ENCODE measurements at regions not wholly inside any gene's neighbourhood (a gene's known extent, or its start where the extent isn't known, plus 50 kb on each side); places are given as distances from the start of the nearest gene placed in this dataset.

DNA sequence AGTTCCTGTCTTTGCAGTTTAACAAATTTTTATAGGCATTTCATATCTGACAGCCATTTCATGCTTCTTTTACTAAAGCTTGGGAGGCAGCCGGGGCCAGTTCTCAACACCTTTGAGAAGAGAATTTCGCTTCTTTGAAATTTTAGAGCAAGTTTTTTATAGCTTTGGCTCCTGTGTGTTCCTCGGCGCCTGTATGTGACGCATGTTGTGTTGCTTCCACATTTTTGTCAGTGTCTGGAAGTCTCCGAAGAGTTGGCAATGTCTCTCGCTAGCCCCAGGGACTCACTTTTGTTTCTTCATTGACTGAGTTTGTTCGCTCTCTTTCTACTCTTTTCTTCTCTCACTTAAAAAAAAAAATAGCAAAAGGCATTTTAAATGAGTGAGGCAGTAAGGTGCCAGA lies 386.9 kb upstream of the PLXNA2 start:
- DNase-seq (ENCODE audit: low read depth in 3 of 3, low spot score in 1 of 3) = no peak

- DNase-seq (ENCODE audit: low read depth in 3 of 3, low spot score in 1 of 3) = no peak
These were observed 387.3 kb upstream of the PLXNA2 start for GRCh38 chr1:208631506-208631905.

DNA sequence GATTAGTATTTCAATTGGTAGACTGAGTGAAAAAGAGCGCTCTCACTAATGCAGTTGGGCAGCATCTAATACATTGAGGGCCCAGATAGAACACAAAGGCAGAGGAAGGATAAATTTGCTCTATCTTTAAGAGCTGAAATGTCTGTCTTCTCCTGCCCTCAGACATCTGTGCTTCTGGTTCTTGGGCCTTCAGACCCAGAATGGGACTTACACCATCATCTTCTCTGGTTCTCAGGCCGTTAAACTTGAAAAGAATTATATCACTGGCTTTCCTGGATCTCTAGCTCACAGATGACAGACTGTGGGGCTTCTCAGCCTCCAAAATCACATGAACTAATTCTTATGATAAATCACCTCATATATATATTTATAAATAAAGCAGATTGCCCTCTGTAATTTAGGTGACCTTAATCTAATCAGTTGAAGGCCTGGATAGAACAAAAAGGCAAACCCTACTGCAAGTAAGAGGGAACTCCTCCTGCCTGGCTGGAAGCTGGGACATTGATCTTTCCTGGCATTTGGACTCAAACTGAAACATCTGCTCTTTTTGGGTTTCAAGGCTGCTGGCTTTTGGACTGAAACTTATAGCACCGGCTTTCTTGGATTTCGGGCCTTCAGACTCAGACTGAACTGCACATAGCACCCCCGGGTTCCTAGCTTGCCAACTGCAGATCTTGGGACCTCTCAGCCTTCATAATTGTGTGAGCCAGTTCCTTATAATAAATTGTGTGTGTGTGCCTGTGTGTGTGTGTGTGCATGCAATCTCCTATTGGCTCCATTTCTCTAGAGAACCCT lies 390.4 kb upstream of the PLXNA2 start:
- DNase-seq (ENCODE audit: low read depth in 3 of 3, low spot score in 1 of 3) = no peak

GRCh38 chr1:208637181-208637580 lies 393.0 kb upstream of the PLXNA2 start:
- no peak for DNase-seq (ENCODE audit: low read depth in 3 of 3, low spot score in 1 of 3)

- DNase-seq (ENCODE audit: low read depth in 3 of 3, low spot score in 1 of 3) = no peak
These were observed 395.2 kb upstream of the PLXNA2 start for GRCh38 chr1:208639382-208639781.

DNA sequence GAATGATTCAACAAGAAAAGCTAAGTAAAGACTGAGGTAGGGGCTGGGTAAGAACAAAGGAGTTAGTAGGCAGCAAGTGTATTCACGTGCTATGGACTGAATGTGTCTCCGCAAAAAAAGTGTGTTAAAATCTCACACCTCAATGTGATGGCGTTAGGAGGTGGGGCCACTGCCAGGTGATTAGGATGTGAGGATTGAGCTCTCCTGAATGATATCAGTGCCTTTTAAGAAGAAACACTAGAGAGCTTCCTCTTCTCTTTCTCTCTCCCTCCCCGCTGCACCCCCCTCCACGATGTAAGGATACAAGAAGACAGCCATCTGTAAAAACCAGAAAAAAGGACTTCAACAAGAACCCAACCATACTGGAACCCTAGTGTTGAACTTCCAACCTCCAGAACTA lies 396.1 kb upstream of the PLXNA2 start:
- DNase-seq (ENCODE audit: low read depth in 3 of 3, low spot score in 1 of 3) = no peak

DNA sequence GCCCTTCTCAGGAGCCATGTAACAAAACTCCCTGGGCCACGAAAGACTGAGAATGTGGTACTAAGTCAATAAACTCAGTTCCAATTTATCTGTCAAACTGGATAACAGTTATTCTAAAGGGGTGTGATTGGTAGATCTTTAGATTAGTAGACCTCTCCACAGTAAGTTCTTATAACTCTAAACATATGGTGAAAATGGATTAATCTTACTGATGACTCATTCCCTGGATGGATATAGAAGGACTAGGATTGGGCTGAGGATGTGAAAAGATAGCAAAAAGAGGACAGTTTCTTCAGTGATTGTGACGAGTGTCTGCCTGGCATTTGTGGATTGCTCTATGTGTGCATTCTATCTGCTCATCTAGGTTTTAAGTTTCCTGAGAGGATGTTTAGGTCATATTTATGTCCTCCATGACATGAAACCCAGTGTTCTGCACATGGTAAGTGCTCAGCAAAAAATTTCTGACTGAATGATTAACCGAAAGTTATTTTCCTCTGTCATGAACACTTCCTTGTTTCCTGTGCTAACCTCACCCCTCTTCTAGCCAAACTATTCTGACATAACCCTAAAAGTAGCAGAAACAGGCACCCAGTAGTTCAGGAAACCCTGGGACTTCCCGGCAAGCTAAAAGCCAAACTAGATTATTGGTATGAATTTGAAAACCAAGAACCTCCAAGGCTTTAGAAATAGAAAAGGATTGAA lies 397.5 kb upstream of the PLXNA2 start:
- DNase-seq (ENCODE audit: low read depth in 3 of 3, low spot score in 1 of 3) = no peak

- DNase-seq (ENCODE audit: low read depth in 3 of 3, low spot score in 1 of 3) = no peak
These were observed 398.9 kb upstream of the PLXNA2 start for GRCh38 chr1:208643005-208643597.

DNA sequence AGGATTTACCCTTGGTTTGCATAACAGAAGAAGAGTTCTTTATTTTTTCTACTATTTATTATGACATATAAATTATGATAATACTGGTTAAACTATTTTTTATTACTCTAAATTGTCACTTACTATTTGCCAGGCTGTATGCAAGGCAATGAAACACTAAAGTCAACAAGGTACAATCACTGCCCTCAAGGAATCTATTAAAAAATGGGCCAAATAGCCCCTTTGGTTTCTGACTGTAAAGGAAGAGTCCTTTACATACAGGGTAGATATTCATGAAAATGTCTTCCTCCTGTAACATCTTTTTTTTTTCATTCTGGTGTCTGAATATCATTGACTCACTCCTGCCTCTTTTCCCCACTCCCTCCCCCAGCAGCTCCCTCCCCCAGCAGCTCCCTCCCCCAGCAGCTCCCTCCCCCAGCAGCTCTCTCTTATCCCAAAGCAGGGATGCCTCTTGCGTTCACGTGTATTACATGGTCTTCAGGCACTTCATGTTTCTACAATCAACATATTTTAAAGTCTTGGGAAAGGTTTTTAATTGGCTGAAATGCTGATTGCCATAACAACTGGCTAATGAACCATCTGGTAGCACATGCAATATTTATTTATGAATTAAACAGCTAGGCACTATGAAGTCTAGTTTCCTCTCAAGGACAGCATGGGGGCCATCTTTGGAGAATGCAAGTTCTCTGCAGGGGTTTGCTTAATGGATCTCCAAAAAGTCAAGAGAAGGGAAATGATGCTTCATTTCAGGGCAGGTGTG lies 400.4 kb upstream of the PLXNA2 start:
- DNase-seq (ENCODE audit: low read depth in 3 of 3, low spot score in 1 of 3) = no peak

- no peak for DNase-seq (ENCODE audit: low read depth in 3 of 3, low spot score in 1 of 3)
These were observed 402.2 kb upstream of the PLXNA2 start for GRCh38 chr1:208646431-208646830.

DNA sequence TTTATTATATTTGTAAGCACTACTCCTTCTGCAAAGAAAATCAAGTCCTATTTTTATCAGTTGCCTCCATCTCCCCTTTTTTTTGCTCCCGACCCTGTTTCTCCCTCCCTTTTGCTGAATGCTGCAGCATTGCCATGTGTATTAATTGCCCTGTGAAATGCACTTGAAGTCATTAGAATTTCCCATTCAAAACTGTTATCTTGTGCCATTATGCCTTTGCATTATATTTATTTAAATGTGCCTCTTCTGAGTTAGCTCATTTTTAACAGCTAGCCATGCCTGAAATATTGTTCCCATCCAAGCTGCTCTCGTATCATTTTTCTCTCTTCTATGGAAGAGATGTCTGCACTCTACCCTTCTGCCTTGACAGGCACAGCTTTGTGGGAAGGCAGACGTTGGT lies 404.0 kb upstream of the PLXNA2 start:
- DNase-seq (ENCODE audit: low read depth in 3 of 3, low spot score in 1 of 3) = no peak

- DNase-seq (ENCODE audit: low read depth in 3 of 3, low spot score in 1 of 3) = no peak
These were observed 408.3 kb upstream of the PLXNA2 start for GRCh38 chr1:208652296-208653160.

DNA sequence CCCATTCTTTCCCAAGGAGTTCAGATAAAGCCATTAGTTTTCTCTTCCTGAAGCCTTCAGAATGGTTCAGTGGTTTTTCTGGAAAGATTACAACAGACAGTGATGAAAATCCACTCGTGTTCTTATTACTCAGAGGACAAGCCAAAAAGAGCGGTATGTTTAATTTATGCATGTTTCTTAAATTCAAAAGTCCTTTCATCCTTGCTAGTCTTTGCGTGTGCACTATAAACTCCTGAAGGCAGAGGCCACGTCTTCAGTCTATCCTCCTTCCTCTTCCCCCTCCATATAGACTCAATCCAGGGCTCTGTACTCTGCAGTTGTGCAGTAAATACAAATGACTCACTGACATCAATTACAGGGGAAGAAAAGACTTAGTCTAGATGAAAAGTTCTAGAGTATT lies 409.2 kb upstream of the PLXNA2 start:
- no peak for DNase-seq (ENCODE audit: low read depth in 3 of 3, low spot score in 1 of 3)

GRCh38 chr1:208654241-208654640 lies 410.1 kb upstream of the PLXNA2 start:
- DNase-seq (ENCODE audit: low read depth in 3 of 3, low spot score in 1 of 3) = no peak

DNA sequence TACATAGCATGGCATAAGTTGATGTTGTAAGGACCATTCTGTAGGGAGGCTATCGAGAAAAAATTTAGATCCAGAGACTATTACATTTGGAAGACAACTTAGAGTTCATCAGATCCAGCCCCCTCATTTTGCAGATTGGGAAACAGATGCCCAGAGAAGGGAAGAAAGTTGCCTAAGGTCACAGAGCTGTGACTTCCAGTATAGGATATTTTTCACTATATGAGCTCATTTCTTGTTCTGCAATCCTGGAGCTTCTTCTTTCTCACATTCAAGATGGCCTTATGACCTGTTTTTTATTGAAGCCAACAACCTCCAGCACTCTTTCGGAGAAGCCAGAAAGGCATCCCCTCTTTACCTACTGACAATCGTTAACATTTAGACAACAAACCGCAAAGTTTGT lies 421.8 kb upstream of the PLXNA2 start:
- no peak for DNase-seq (ENCODE audit: low read depth in 3 of 3, low spot score in 1 of 3)

GRCh38 chr1:208668991-208669390 lies 424.8 kb upstream of the PLXNA2 start:
- DNase-seq (ENCODE audit: low read depth in 3 of 3, low spot score in 1 of 3) = no peak

DNA sequence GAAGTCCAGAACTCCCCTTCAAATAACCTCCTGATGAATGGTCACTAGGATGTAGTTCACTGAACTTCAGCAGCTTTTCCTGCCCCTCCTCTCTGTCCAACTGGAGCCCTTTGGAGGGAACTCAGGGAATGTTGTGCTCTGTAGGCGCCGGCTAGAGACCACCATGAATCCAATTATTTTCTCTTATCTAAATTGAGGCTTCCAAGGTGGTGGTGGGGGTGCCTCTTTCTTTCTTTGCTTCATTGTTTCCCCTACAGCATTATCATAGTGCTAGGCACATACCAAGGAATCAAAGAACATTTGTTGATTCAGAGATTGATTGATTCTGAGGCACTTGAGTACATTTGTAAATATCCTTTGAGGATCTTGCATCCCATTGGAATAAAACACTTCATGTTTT lies 426.6 kb upstream of the PLXNA2 start:
- no peak for DNase-seq (ENCODE audit: low read depth in 3 of 3, low spot score in 1 of 3)

DNA sequence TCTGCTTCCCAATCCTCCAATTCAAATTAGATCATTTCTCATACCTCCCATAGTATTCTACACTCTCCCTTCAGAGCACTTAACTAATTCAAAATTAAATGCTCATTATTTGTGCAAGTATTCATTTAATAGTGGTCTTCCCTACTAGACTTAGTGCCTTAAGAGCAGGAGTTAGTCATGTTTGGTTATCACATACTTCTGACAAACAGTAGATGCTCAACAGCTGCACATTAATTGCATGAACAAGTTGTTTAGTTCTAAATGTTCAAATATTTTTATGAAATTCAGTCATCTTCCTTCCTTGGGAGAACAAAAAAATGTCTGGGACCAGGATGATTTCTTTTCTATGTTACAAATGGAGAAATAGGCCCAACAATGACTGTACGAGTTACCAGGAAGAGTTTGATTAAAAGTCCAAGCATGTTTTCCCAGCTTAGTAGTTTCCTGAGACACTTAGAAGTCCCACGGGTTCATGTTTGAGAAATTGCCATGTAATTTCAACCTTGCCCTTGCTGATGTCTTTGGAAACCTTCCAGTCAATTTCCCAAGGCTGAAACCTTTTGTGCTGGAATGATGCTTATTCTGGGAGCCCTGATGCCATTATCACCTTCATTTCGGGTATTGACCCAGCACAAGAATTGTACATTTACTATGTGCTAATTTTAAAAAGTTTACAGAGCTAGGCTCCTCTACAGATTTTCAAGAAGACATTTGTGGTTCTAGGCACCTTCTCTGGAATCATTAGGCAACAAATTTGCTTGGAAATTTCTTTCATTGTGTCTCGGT lies 437.9 kb upstream of the PLXNA2 start:
- DNase-seq (ENCODE audit: low read depth in 3 of 3, low spot score in 1 of 3) = no peak

GRCh38 chr1:208682664-208683013 lies 438.5 kb upstream of the PLXNA2 start:
- DNase-seq (ENCODE audit: low read depth in 3 of 3, low spot score in 1 of 3) = no peak

GRCh38 chr1:208683141-208683540 lies 439.0 kb upstream of the PLXNA2 start:
- no peak for DNase-seq (ENCODE audit: low read depth in 3 of 3, low spot score in 1 of 3)

All from stimulated activated CD4-positive, alpha-beta T cell treated with anti-CD3 and anti-CD28 coated beads, TNF-alpha, amount 100 ng/mL, for 1 hour (primary cell).